ENCODE measurements at regions not wholly inside any gene's neighbourhood (a gene's known extent, or its start where the extent isn't known, plus 50 kb on each side); places are given as distances from the start of the nearest gene placed in this dataset.

GRCh38 chr22:48740731-48741405, 1086.8 kb downstream of the BRD1 start:
- no peak for DNase-seq (ENCODE audit: low read depth)

DNA sequence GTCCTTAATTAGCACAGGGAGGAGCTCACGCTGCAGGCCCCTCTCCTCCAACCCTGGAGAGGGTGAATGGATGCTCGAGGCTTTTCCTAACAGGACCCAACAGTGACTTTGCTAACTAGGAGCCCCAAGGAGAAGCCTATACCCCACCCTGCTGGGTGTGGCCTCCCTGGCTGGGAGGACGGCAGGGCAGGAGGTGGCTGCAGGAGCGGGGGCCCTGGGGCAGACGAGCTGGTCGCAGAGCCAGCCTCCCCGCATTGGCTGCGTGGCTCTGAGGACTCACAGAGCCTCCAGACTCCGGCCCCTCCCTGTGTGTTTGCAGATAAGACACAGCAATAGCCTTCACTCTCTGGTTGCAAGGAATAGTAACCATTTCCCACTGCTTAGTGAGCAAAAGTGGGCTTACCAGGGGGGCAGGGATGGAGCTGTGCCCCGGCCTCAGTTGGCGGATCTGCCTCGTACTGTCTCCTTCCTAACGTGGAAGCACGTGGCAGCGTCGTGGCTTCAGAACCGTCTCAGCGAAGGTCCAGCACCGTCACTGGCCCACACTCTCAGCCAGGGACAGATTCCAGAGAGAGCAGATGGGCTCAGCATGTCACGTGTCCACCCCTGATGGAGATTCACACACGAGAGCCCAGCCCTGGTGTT, 1087.5 kb downstream of the BRD1 start:
- no peak overlapping the region for H3K4me3 ChIP-seq (ENCODE audit: low read depth, low read length)
- TF ChIP-seq, protein P1, sequence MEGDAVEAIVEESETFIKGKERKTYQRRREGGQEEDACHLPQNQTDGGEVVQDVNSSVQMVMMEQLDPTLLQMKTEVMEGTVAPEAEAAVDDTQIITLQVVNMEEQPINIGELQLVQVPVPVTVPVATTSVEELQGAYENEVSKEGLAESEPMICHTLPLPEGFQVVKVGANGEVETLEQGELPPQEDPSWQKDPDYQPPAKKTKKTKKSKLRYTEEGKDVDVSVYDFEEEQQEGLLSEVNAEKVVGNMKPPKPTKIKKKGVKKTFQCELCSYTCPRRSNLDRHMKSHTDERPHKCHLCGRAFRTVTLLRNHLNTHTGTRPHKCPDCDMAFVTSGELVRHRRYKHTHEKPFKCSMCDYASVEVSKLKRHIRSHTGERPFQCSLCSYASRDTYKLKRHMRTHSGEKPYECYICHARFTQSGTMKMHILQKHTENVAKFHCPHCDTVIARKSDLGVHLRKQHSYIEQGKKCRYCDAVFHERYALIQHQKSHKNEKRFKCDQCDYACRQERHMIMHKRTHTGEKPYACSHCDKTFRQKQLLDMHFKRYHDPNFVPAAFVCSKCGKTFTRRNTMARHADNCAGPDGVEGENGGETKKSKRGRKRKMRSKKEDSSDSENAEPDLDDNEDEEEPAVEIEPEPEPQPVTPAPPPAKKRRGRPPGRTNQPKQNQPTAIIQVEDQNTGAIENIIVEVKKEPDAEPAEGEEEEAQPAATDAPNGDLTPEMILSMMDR (IDR thresholded peaks at IDR 0.05; ENCODE audit: low read depth, low read length) = no peak
- TF ChIP-seq POLR2A (IDR thresholded peaks at IDR 0.05; ENCODE audit: extremely low read depth, insufficient read length) = no peak
- TF ChIP-seq, protein P2, sequence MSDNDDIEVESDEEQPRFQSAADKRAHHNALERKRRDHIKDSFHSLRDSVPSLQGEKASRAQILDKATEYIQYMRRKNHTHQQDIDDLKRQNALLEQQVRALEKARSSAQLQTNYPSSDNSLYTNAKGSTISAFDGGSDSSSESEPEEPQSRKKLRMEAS (IDR thresholded peaks at IDR 0.05; ENCODE audit: low read depth, low read length) = no peak
- TF ChIP-seq MYC (IDR thresholded peaks at IDR 0.05; ENCODE audit: low read depth, low read length) = no peak
- DNase-seq (ENCODE audit: low read depth) = no peak

More at GRCh38 chr22:48740731-48741405, 1086.8 kb downstream of the BRD1 start:
- H3K4me3 ChIP-seq (ENCODE audit: low read depth, low read length) = no peak overlapping the region
- TF ChIP-seq, protein P1 (IDR thresholded peaks at IDR 0.05; ENCODE audit: low read depth, low read length) = no peak
- TF ChIP-seq, protein P2 (IDR thresholded peaks at IDR 0.05; ENCODE audit: low read depth, low read length) = no peak
- TF ChIP-seq MYC (IDR thresholded peaks at IDR 0.05; ENCODE audit: low read depth, low read length) (no peak), POLR2A (IDR thresholded peaks at IDR 0.05; ENCODE audit: extremely low read depth, insufficient read length) (no peak)

- no peak overlapping the region for H3K4me3 ChIP-seq (ENCODE audit: low read depth, low read length)
- DNase-seq (ENCODE audit: low read depth) = no peak
- TF ChIP-seq, protein P1 (IDR thresholded peaks at IDR 0.05; ENCODE audit: low read depth, low read length) = no peak
- TF ChIP-seq, protein P2 (IDR thresholded peaks at IDR 0.05; ENCODE audit: low read depth, low read length) = no peak
- TF ChIP-seq POLR2A (IDR thresholded peaks at IDR 0.05; ENCODE audit: extremely low read depth, insufficient read length) = no peak
- no peak for TF ChIP-seq MYC (IDR thresholded peaks at IDR 0.05; ENCODE audit: low read depth, low read length)
Observed at GRCh38 chr22:48739348-48740085, 1088.2 kb downstream of the BRD1 start.

- no peak for TF ChIP-seq POLR2A (IDR thresholded peaks at IDR 0.05; ENCODE audit: extremely low read depth, insufficient read length)
- TF ChIP-seq, protein P1 (IDR thresholded peaks at IDR 0.05; ENCODE audit: low read depth, low read length) = no peak
- DNase-seq (ENCODE audit: low read depth) = no peak
- H3K4me3 ChIP-seq (ENCODE audit: low read depth, low read length) = no peak overlapping the region
Observed at GRCh38 chr22:48738204-48738980, 1089.3 kb downstream of the BRD1 start.

GRCh38 chr22:48737461-48738203, 1090.0 kb downstream of the BRD1 start:
- no peak overlapping the region for H3K4me3 ChIP-seq (ENCODE audit: low read depth, low read length)
- TF ChIP-seq POLR2A (IDR thresholded peaks at IDR 0.05; ENCODE audit: extremely low read depth, insufficient read length) (no peak), MYC (IDR thresholded peaks at IDR 0.05; ENCODE audit: low read depth, low read length) (no peak)
- TF ChIP-seq, protein P2 (IDR thresholded peaks at IDR 0.05; ENCODE audit: low read depth, low read length) = no peak
- TF ChIP-seq, protein P1 (IDR thresholded peaks at IDR 0.05; ENCODE audit: low read depth, low read length) = no peak
- no peak for DNase-seq (ENCODE audit: low read depth)

All from NB4 (cell line).